Dermis microvascular lymphatic vessel endothelial cell (primary cell): ENCODE measurements at regions not wholly inside any gene's neighbourhood (a gene's known extent, or its start where the extent isn't known, plus 50 kb on each side); places are given as distances from the start of the nearest gene placed in this dataset.

ENCODE experiments used
- DNase-seq, 2 donors: peaks; one replicate each; pipeline versions ENCODE4 v3.0.0 to v3.0.0-alpha.2; 2010; ENCODE audit warnings: low read depth in 2 of 2

- DNase-seq, result no peak
Measured at GRCh38 chr15:35768949-35769348, 223.0 kb upstream of the DPH6 start.

GRCh38 chr15:35769656-35770055 is 223.7 kb upstream of the DPH6 start:
- no peak for DNase-seq

- no peak for DNase-seq
Measured at GRCh38 chr15:35771746-35772442, 225.9 kb upstream of the DPH6 start.

- no peak for DNase-seq
Measured at GRCh38 chr15:35774653-35775052, 228.7 kb upstream of the DPH6 start.

GRCh38 chr15:35775471-35775870 is 229.5 kb upstream of the DPH6 start:
- DNase-seq, result no peak

GRCh38 chr15:35777061-35777460 is 231.1 kb upstream of the DPH6 start:
- DNase-seq, result no peak

- DNase-seq, result no peak
Measured at GRCh38 chr15:35783203-35783602, 237.2 kb upstream of the DPH6 start.

- DNase-seq, result no peak
Measured at GRCh38 chr15:35784745-35785144, 238.8 kb upstream of the DPH6 start.

- no peak for DNase-seq
Measured at GRCh38 chr15:35810007-35810406, 264.0 kb upstream of the DPH6 start.

GRCh38 chr15:35813573-35813972 is 267.6 kb upstream of the DPH6 start:
- no peak for DNase-seq

GRCh38 chr15:35818846-35819245 is 272.9 kb upstream of the DPH6 start:
- no peak for DNase-seq

- no peak for DNase-seq
Measured at GRCh38 chr15:35822153-35822552, 276.2 kb upstream of the DPH6 start.

GRCh38 chr15:35827141-35827540 is 281.2 kb upstream of the DPH6 start:
- no peak for DNase-seq

- no peak for DNase-seq
Measured at GRCh38 chr15:35827911-35828310, 281.9 kb upstream of the DPH6 start.

GRCh38 chr15:35833581-35833980 is 287.6 kb upstream of the DPH6 start:
- no peak for DNase-seq

GRCh38 chr15:35834216-35834830 is 288.4 kb upstream of the DPH6 start:
- peak in 1 of 2 donors; percentile 2 for DNase-seq

- DNase-seq, result peak; percentile 40 to 45
Measured at GRCh38 chr15:35834866-35835265, 288.9 kb upstream of the DPH6 start.

- no peak for DNase-seq
Measured at GRCh38 chr15:35838424-35839111, 292.6 kb upstream of the DPH6 start.

- no peak for DNase-seq
Measured at GRCh38 chr15:35842631-35843030, 296.7 kb upstream of the DPH6 start.

GRCh38 chr15:35843498-35843897 is 297.5 kb upstream of the DPH6 start:
- DNase-seq, result no peak

GRCh38 chr15:35850284-35850683 is 304.3 kb upstream of the DPH6 start:
- DNase-seq, result no peak

- DNase-seq, result no peak
Measured at GRCh38 chr15:35851491-35851890, 305.5 kb upstream of the DPH6 start.
